ENCODE measurements at regions not wholly inside any gene's neighbourhood (a gene's known extent, or its start where the extent isn't known, plus 50 kb on each side); places are given as distances from the start of the nearest gene placed in this dataset.

DNA sequence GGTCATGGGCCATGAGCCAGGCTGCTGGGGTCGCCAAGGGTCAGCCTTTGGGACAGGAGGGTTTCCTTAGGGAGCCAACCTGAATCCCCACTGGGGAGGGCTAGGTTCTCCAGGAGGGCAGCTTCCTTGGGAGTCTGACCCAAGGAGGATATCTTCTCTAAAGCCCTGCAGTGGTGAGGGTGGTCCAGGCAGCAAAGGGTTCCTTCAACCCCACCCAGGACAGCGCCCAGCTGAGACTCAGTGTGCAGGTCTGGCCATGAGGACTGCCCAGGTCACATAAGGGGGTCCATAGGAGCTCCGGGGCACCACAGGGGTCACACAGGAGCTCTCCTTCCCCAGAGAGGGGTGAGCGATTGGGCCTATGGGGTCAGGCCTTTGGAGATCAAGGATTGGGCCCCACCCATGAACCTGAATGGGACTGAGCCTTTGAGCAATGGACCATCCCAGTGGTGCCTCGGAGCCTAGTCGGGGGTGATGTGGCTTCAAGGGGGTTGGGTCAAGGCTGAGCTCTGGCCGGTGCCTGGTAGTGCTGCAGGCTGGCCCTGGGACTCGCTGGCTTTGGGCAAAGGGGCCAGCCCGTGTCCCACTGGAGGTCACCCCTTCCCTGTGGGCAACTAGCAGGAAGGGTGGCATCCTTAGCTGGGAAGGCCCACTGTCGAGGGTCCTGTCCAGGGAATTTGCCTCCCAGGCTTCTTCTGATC lies 216.5 kb downstream of the SNRPN start:
- TF ChIP-seq, protein P1, sequence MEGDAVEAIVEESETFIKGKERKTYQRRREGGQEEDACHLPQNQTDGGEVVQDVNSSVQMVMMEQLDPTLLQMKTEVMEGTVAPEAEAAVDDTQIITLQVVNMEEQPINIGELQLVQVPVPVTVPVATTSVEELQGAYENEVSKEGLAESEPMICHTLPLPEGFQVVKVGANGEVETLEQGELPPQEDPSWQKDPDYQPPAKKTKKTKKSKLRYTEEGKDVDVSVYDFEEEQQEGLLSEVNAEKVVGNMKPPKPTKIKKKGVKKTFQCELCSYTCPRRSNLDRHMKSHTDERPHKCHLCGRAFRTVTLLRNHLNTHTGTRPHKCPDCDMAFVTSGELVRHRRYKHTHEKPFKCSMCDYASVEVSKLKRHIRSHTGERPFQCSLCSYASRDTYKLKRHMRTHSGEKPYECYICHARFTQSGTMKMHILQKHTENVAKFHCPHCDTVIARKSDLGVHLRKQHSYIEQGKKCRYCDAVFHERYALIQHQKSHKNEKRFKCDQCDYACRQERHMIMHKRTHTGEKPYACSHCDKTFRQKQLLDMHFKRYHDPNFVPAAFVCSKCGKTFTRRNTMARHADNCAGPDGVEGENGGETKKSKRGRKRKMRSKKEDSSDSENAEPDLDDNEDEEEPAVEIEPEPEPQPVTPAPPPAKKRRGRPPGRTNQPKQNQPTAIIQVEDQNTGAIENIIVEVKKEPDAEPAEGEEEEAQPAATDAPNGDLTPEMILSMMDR (conservative IDR thresholded peaks at IDR 0.05; ENCODE audit: low read length): no peak
- TF ChIP-seq EZH2phosphoT487 (IDR thresholded peaks at IDR 0.05; ENCODE audit: borderline replicate concordance): no peak
